Endothelial cell of umbilical vein (primary cell): ENCODE measurements at regions not wholly inside any gene's neighbourhood (a gene's known extent, or its start where the extent isn't known, plus 50 kb on each side); places are given as distances from the start of the nearest gene placed in this dataset.

ENCODE experiments used
- BruUV-seq: library from RNA; stranded (reverse); fragments of 400-500 nt; replicated peaks from 2 replicates; lab custom pipeline; 2021; lab: Mats Ljungman, UMichigan
- CTCF ChIA-PET: fragments of 300-600, 350-600 bp; sonication (Branson Sonifier 250); formaldehyde crosslinking; loops from one replicate; lab custom pipeline; 2021; ENCODE audit warnings: antibody characterized with exemption, inconsistent platforms; lab: Charles Lee
- POLR2A ChIA-PET: fragments of 300-600, 350-600 bp; sonication (Branson Sonifier 250); formaldehyde crosslinking; loops from one replicate; lab custom pipeline; 2021; ENCODE audit warnings: antibody characterized with exemption, inconsistent platforms; lab: Charles Lee
- DNase-seq: peaks from one replicate; pipeline ENCODE4 v3.0.0-alpha.2; 2011; ENCODE audit warnings: low read depth, low spot score
- FAIRE-seq: peaks from 2 replicates; lab custom pipeline; 2011; peaks lifted over from hg19 to GRCh38; lab: Jason Lieb, UNC
- H2AFZ ChIP-seq: 2 replicates; pipeline ENCODE4 v1.6.0; 2012; ENCODE audit warnings: low read depth, low read length, control low read depth, inconsistent platforms
- H3K27ac ChIP-seq: 2 replicates; pipeline ENCODE4 v1.5.1; 2011; ENCODE audit warnings: low read depth, mild to moderate bottlenecking, control low read depth, low read length, moderate library complexity; ENCODE audit not compliant: insufficient read depth
- H3K27me3 ChIP-seq, 2 experiments: 2 replicates each; pipeline versions ENCODE4 v1.6.0 to v1.6.1; 2011; ENCODE audit warnings: low read length in 2 of 2, mixed read lengths in 1 of 2; ENCODE audit not compliant: control insufficient read depth in 2 of 2, insufficient read depth in 2 of 2
- H3K36me3 ChIP-seq, 2 experiments: 2 replicates in 1 of 2; 3 replicates in 1 of 2; pipeline ENCODE4 v1.5.1; 2011; ENCODE audit warnings: low read length in 2 of 2, mild to moderate bottlenecking in 1 of 2, moderate library complexity in 1 of 2; ENCODE audit not compliant: control insufficient read depth in 2 of 2, insufficient read depth in 2 of 2; ENCODE audit errors: extremely low read depth in 1 of 2
- H3K4me1 ChIP-seq: 3 replicates; pipeline ENCODE4 v1.5.1; 2011; ENCODE audit warnings: mild to moderate bottlenecking, low read length; ENCODE audit not compliant: control insufficient read depth, insufficient read depth; ENCODE audit errors: extremely low read depth
- H3K4me2 ChIP-seq: 2 replicates; pipeline ENCODE4 v1.6.1; 2011; ENCODE audit warnings: low read length, control low read depth, mixed read lengths; ENCODE audit not compliant: insufficient read depth
- H3K4me3 ChIP-seq, 3 experiments: fragments of 200-600 bp in 1 of 3; sonication (generic), shearing (Covaris generic) in 1 of 3; replicated peaks in 1 of 3; 2 replicates each; pipeline ENCODE4 v1.5.1; 2011 to 2016; ENCODE audit warnings: control low read depth in 3 of 3, low read length in 3 of 3, mild to moderate bottlenecking in 2 of 3, inconsistent platforms in 1 of 3, low read depth in 1 of 3, moderate library complexity in 1 of 3; ENCODE audit not compliant: insufficient read depth in 1 of 3
- H3K79me2 ChIP-seq: 2 replicates; pipeline ENCODE4 v1.6.0; 2012; ENCODE audit warnings: low read length, inconsistent platforms; ENCODE audit not compliant: control insufficient read depth, insufficient read depth
- H3K9ac ChIP-seq: replicated peaks from 2 replicates; pipeline ENCODE3; 2011; ENCODE audit warnings: low read length, control low read depth; ENCODE audit not compliant: insufficient read depth; ENCODE audit errors: extremely low read depth
- H3K9me1 ChIP-seq: replicated peaks from 3 replicates; pipeline ENCODE4 v1.6.0; 2011; ENCODE audit warnings: mild to moderate bottlenecking, low read length; ENCODE audit not compliant: control insufficient read depth, insufficient read depth; ENCODE audit errors: extremely low read depth
- H3K9me3 ChIP-seq: replicated peaks from 2 replicates; pipeline ENCODE4 v1.5.1; 2012; ENCODE audit warnings: low read length, inconsistent platforms; ENCODE audit not compliant: control insufficient read depth, insufficient read depth
- H4K20me1 ChIP-seq: replicated peaks from 2 replicates; pipeline ENCODE3; 2011; ENCODE audit warnings: mild to moderate bottlenecking, low read length; ENCODE audit not compliant: control insufficient read depth, insufficient read depth; ENCODE audit errors: extremely low read depth
- CTCF ChIP-seq, 2 donors: IDR thresholded peaks; 1 replicate in 1 of 2; 2 replicates in 1 of 2; pipeline ENCODE4 v1.5.1; 2011; ENCODE audit warnings: low read length in 2 of 2, mild to moderate bottlenecking in 2 of 2, moderate library complexity in 2 of 2, control low read depth in 1 of 2, inconsistent platforms in 1 of 2, low read depth in 1 of 2; ENCODE audit not compliant: insufficient read depth in 1 of 2; ENCODE audit errors: extremely low read depth in 1 of 2
- EZH2 ChIP-seq: IDR thresholded peaks from 2 replicates; pipeline ENCODE4 v1.6.1; 2012; ENCODE audit warnings: borderline replicate concordance, low read depth, mild to moderate bottlenecking, moderate library complexity, low read length, inconsistent platforms; ENCODE audit not compliant: severe bottlenecking
- FOS ChIP-seq: IDR thresholded peaks from 2 replicates; pipeline ENCODE4 v1.6.1; 2011; ENCODE audit warnings: mild to moderate bottlenecking, low read length, moderate library complexity, borderline replicate concordance; ENCODE audit not compliant: insufficient read depth
- GATA2 ChIP-seq: IDR thresholded peaks from 2 replicates; pipeline ENCODE4 v1.7.0; 2011; ENCODE audit warnings: low read depth, mild to moderate bottlenecking, moderate library complexity, mixed read lengths, low read length; ENCODE audit not compliant: insufficient read length, insufficient read depth
- JUN ChIP-seq: IDR thresholded peaks from 2 replicates; pipeline ENCODE4 v1.6.1; 2011; ENCODE audit warnings: borderline replicate concordance, low read depth; ENCODE audit not compliant: insufficient read length, insufficient read depth
- MAX ChIP-seq: IDR thresholded peaks from 2 replicates; pipeline ENCODE4 v1.6.1; 2011; ENCODE audit not compliant: insufficient read depth, insufficient read length
- POLR2AphosphoS5 ChIP-seq: IDR thresholded peaks from 2 replicates; pipeline ENCODE4 v1.6.1; 2012; ENCODE audit warnings: low read depth, mild to moderate bottlenecking, control low read depth, low read length, moderate library complexity; ENCODE audit not compliant: insufficient read depth
- dilution Hi-C: fragments of 300-500 bp; cut with MboI; formaldehyde crosslinking; loops from one replicate; pipeline ENCODE4 v1.15.0; 2019; ENCODE audit warnings: low sequenced_read_pairs; ENCODE audit not compliant: extremely low pct_ligation_motif_present
- intact Hi-C: fragments of 100-400 bp; cut with micrococcal nuclease; formaldehyde crosslinking; loops from one replicate; pipeline ENCODE4 v1.10.0; 2022

- POLR2A ChIA-PET, result no interaction called here
- Histone ChIP-seq H4K20me1 (no peaks in the 10 kb centered on the region), H3K9me1 (no peaks in the 10 kb centered on the region), H3K27me3 (peaks cover 12 to 24% of the 10 kb centered on the region in 2 experiments), H3K27ac (no peak overlapping the region), H3K36me3 (no peaks in the 10 kb centered on the region), H3K9ac (no peak overlapping the region), H3K4me1 (no peaks in the 10 kb centered on the region), H2AFZ (no peak overlapping the region), H3K79me2 (no peaks in the 10 kb centered on the region), H3K4me3 (no peak overlapping the region), H3K4me2 (no peak overlapping the region), H3K9me3 (no peaks in the 10 kb centered on the region)
- no TSS peak for BruUV-seq
- CTCF ChIA-PET, result no interaction called here
- no peak for FAIRE-seq
- no peak for DNase-seq
- TF ChIP-seq EZH2, result no peak
- TF ChIP-seq FOS, result no peak
- no peak for TF ChIP-seq JUN
- TF ChIP-seq MAX, result no peak
- TF ChIP-seq GATA2, result no peak
- no peak for TF ChIP-seq CTCF (IDR thresholded peaks at IDR 0.05; ENCODE audit: extremely low read depth in 1 of 2, insufficient read depth in 1 of 2, low read depth in 1 of 2, low read length in 2 of 2)
- TF ChIP-seq POLR2AphosphoS5, result no peak
- intact Hi-C loops (no loop called here), dilution Hi-C loops (no loop called here)
These were observed 411.7 kb upstream of the NRP1 start for GRCh38 chr10:33746186-33746585.
